Progenitor cell of endocrine pancreas (in vitro differentiated cells): ENCODE measurements at regions not wholly inside any gene's neighbourhood (a gene's known extent, or its start where the extent isn't known, plus 50 kb on each side); places are given as distances from the start of the nearest gene placed in this dataset.
"Not testable (repeated sequence)": the region's sequence is repeated elsewhere in the genome, so short reads cannot be mapped to it uniquely, and the experiment has no call there.

ENCODE experiments used
- DNase-seq: peaks from one replicate; pipeline ENCODE4 v3.0.0; 2021; ENCODE audit warnings: low spot score; ENCODE audit not compliant: unreplicated experiment
- H3K27ac Mint-ChIP-seq: 2 replicates; pipeline ENCODE4 v1.8.0; 2021; ENCODE audit warnings: mild to moderate bottlenecking, moderate library complexity, mixed read lengths
- H3K27me3 Mint-ChIP-seq: 2 replicates; pipeline ENCODE4 v1.8.0; 2021; ENCODE audit warnings: mixed read lengths
- H3K36me3 Mint-ChIP-seq: 2 replicates; pipeline ENCODE4 v1.8.0; 2022; ENCODE audit warnings: mixed read lengths; ENCODE audit not compliant: insufficient read depth
- H3K4me1 Mint-ChIP-seq: 2 replicates; pipeline ENCODE4 v1.8.0; 2021; ENCODE audit warnings: low read depth, mixed read lengths
- H3K4me3 Mint-ChIP-seq: 2 replicates; pipeline ENCODE4 v1.8.0; 2021; ENCODE audit warnings: low read depth, mild to moderate bottlenecking, moderate library complexity, mixed read lengths
- H3K9me3 Mint-ChIP-seq: 2 replicates; pipeline ENCODE4 v1.8.0; 2021; ENCODE audit warnings: low read depth, mixed read lengths
- TF ChIP-seq, protein P1 (sequence below): fragments of 200-600 bp; sonication (generic); IDR thresholded peaks from one replicate; pipeline ENCODE4 v1.5.0; 2021; ENCODE audit warnings: antibody characterized with exemption, mild to moderate bottlenecking; ENCODE audit not compliant: unreplicated experiment

DNA sequence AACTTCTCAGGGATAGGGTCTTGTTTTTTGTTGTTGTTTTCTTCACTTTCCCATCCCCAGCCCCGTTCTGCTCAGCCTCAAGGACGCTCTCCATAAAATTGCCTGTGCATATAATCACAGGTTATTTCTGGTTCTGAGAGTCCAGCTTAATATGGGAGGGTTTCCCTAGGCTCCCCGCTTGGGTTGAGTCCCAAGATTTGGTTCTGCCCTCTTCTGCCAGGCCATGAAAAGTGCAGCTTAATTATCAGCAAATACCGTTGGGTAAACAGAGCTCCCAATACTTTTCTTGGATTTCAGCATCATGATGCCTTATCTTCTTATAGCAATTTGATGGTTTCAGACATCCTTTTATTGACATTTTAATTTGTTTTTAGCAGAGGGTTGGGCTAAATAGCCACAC, 75.6 kb downstream of the GRIN2B start:
- peaks cover 4% of the 10 kb centered on the region for H3K27me3 Mint-ChIP-seq
- peaks cover 11% of the 10 kb centered on the region for H3K9me3 Mint-ChIP-seq
- TF ChIP-seq, protein P1, sequence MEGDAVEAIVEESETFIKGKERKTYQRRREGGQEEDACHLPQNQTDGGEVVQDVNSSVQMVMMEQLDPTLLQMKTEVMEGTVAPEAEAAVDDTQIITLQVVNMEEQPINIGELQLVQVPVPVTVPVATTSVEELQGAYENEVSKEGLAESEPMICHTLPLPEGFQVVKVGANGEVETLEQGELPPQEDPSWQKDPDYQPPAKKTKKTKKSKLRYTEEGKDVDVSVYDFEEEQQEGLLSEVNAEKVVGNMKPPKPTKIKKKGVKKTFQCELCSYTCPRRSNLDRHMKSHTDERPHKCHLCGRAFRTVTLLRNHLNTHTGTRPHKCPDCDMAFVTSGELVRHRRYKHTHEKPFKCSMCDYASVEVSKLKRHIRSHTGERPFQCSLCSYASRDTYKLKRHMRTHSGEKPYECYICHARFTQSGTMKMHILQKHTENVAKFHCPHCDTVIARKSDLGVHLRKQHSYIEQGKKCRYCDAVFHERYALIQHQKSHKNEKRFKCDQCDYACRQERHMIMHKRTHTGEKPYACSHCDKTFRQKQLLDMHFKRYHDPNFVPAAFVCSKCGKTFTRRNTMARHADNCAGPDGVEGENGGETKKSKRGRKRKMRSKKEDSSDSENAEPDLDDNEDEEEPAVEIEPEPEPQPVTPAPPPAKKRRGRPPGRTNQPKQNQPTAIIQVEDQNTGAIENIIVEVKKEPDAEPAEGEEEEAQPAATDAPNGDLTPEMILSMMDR, result no peak

DNA sequence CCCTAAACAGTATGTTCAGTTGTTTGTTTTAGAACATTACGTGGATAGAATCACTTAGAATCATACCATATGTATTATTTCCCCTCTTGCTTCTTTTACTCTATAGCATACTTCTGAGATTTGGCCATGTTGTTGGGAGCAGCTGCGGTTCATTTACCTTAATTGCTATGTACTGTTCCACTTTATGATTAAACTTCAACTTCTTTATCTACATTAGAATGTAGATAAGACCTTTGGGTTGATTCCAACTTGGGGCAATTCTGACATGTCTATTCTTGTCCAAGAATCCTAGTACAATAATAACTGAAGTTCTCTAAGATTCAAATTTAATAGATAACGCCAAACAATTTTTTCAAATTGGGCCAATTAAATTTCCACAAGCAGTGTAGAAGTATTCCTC, 80.7 kb downstream of the GRIN2B start:
- H3K27ac Mint-ChIP-seq, result no peak overlapping the region
- H3K27me3 Mint-ChIP-seq, result no peaks in the 10 kb centered on the region
- TF ChIP-seq, protein P1, result no peak
- DNase-seq, result no peak
- no peaks in the 10 kb centered on the region for H3K4me1 Mint-ChIP-seq
- H3K4me3 Mint-ChIP-seq, result no peak overlapping the region
- peaks cover 1% of the 10 kb centered on the region for H3K36me3 Mint-ChIP-seq
- H3K9me3 Mint-ChIP-seq, result peaks cover 7% of the 10 kb centered on the region

More for the DNA sequence above, 75.6 kb downstream of the GRIN2B start:
- Mint-ChIP-seq H3K4me1 (peaks cover 1% of the 10 kb centered on the region), H3K4me3 (no peak overlapping the region), H3K36me3 (peaks cover 1% of the 10 kb centered on the region), H3K27ac (no peak overlapping the region)
- DNase-seq, result no peak

DNA sequence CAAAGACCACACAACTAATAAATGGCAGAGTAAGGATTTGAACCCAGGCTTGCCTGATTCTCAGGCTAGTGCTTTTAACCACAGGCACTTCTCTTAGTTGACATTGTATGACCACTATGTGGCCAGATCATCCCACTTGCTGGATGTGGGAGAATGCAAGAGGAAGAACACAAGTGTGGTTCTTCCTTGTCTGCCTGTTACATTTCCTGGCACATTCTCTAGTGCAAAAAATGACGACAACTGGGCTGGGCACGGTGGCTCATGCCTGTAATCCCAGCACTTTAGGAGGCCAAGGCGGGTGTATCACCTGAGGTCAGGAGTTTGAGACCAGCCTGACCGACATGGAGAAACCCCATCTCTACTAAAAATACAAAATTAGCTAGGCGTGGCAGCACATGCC, 83.0 kb downstream of the GRIN2B start:
- not testable (repeated sequence) for H3K36me3 Mint-ChIP-seq, DNase-seq, H3K27me3 Mint-ChIP-seq, H3K27ac Mint-ChIP-seq, H3K9me3 Mint-ChIP-seq, H3K4me3 Mint-ChIP-seq, H3K4me1 Mint-ChIP-seq

DNA sequence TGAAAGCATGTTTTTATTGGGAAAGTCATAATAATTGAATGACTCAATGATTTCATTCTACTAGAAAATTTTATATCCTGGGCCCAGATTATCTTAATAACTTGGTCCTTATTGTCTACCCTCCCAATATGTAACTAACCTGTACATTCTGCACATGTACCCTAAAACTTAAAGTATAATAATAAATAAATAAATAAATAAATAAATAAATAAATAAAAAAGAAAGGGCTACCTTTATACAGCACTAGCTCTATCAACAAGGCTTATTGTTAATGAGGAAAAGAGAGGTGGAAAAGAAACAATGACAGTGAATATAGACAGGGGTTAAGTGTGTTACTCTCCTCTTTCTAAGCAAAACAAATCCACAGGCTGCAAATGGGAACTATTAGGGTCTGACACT, 83.6 kb downstream of the GRIN2B start:
- Mint-ChIP-seq H3K4me3 (no peak overlapping the region), H3K27me3 (no peaks in the 10 kb centered on the region), H3K27ac (no peak overlapping the region), H3K9me3 (no peaks in the 10 kb centered on the region), H3K36me3 (no peaks in the 10 kb centered on the region), H3K4me1 (no peaks in the 10 kb centered on the region)
- TF ChIP-seq, protein P1, result no peak
- no peak for DNase-seq

DNA sequence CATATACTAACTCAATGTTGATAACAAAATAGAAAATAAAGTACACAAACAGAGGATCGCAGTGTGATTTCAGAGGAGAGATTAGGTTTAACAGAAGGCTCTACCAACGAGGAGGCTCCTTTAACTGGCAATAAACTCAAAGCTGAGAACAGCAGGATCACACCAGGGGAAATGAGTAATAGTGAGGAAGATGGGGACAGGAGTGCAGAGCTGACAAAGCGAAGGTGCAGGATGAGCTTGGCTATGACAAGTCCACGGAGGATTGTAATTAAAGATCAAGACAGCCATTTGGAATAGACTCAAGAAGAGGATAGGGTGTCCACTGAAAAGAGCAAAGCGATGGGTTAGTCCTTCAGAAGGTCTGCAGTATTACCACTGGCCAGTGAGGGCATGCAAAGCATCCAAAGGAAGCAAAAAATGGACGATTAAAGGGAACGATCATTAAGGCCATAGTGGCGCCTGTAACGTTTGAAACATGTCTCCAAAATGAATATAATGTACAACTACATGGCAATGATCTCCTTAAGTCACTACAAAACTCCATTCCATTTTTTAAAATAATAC, 85.3 kb downstream of the GRIN2B start:
- H3K4me3 Mint-ChIP-seq, result no peak overlapping the region
- no peak overlapping the region for H3K27ac Mint-ChIP-seq
- no peaks in the 10 kb centered on the region for H3K36me3 Mint-ChIP-seq
- DNase-seq, result no peak
- no peaks in the 10 kb centered on the region for H3K27me3 Mint-ChIP-seq
- TF ChIP-seq, protein P1, result no peak
- H3K9me3 Mint-ChIP-seq, result no peaks in the 10 kb centered on the region
- no peaks in the 10 kb centered on the region for H3K4me1 Mint-ChIP-seq

DNA sequence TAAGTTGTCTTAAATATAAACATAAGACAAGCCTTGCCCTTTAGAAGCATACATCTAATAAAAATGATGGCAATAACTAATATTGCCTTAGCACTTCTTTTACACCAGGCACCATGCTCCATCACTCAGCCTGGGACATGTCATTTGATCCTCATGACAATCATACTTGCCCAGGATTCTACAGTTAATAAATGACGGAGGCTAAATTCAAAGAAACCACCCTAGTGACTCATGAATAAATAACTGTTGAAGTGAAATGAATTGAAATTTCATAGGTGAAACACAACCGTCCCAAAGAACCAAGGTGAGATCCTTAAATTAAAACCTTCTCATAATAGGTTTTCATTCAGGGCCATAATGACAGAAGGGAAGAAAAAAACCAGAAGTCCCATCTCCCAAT, 89.5 kb downstream of the GRIN2B start:
- H3K27me3 Mint-ChIP-seq, result no peaks in the 10 kb centered on the region
- no peak overlapping the region for H3K4me3 Mint-ChIP-seq
- H3K4me1 Mint-ChIP-seq, result no peaks in the 10 kb centered on the region
- TF ChIP-seq, protein P1, result no peak
- no peaks in the 10 kb centered on the region for H3K9me3 Mint-ChIP-seq
- DNase-seq, result no peak
- no peak overlapping the region for H3K27ac Mint-ChIP-seq
- no peaks in the 10 kb centered on the region for H3K36me3 Mint-ChIP-seq
